Inferior parietal cortex (tissue), 1 donor: ENCODE measurements at regions not wholly inside any gene's neighbourhood (a gene's known extent, or its start where the extent isn't known, plus 50 kb on each side); places are given as distances from the start of the nearest gene placed in this dataset.
"Not testable (repeated sequence)": the region's sequence is repeated elsewhere in the genome, so short reads cannot be mapped to it uniquely, and the experiment has no call there.

Source experiments
- DNase-seq: peaks from one replicate; pipeline ENCODE4 v3.0.0-alpha.2; 2016; ENCODE audit errors: extremely low spot score

GRCh38 chr3:30328935-30329334 is 277.5 kb upstream of the TGFBR2 start:
- not testable (repeated sequence) for DNase-seq

- DNase-seq, result no peak
Observed at GRCh38 chr3:30331519-30331918, 274.9 kb upstream of the TGFBR2 start.

- no peak for DNase-seq
Observed at GRCh38 chr3:30332196-30333021, 274.0 kb upstream of the TGFBR2 start.

GRCh38 chr3:30333143-30333542 is 273.3 kb upstream of the TGFBR2 start:
- no peak for DNase-seq

DNA sequence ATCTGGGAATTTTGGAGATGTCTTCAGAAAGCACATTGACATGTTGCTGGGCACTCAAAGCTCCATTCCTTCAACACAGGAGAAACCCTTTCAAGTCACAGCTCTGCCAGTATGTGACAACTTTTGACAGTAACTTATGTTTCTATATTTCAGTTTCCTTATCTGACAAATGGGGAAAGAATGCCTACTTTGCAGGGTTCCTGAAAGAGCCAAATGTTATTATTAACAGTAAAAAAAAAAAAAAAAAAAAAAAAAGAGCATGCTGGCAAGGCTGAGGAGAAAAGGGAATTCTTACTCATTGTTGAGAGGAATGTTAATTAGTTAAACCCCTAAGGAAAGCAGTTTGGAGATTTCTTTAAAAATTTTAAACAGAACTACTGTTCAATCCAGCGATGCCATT is 272.5 kb upstream of the TGFBR2 start:
- DNase-seq, result no peak

- DNase-seq, result no peak
Observed at GRCh38 chr3:30340500-30340899, 265.9 kb upstream of the TGFBR2 start.

- no peak for DNase-seq
Observed at GRCh38 chr3:30341079-30341478, 265.3 kb upstream of the TGFBR2 start.

DNA sequence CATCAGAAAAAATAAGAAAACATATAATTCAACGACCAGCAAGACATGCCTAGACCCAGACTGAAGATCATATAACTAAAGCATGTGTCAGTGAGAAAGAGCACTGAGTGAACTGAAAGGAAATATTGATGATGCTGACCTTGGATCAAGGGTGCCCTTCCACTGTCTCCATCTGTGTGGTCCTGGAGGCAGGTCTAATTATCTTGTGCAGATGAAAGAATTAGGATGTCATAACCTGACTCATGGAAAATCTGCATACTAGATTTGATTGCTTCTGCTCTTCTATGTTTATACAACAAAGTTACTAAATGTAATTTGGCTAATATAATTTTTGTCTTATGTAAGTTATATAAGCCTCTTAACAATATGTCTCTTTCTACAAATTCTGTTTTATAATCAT is 264.6 kb upstream of the TGFBR2 start:
- DNase-seq, result no peak

GRCh38 chr3:30342318-30343060 is 263.9 kb upstream of the TGFBR2 start:
- no peak for DNase-seq

GRCh38 chr3:30343067-30343831 is 263.2 kb upstream of the TGFBR2 start:
- DNase-seq, result no peak

- no peak for DNase-seq
Observed at GRCh38 chr3:30343861-30344260, 262.5 kb upstream of the TGFBR2 start.

DNA sequence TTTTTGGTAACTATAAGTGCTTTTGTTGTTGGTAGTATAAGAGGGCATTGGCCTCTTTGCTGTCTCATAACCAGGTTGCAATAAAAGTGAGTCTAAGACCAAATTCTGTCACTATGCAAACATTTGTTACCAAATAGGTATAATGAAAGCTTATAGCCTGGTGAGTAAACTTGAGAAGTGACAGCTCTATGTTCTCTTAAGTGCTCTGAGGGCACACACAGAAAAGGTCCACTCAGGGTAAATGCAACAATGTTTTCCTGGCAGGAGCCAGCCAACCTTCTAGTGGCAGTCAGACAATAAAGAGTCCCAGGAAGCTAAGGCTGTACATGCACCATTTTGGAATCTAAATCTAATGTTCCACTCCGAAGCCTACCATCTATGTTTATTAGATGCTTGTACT is 262.1 kb upstream of the TGFBR2 start:
- no peak for DNase-seq

DNA sequence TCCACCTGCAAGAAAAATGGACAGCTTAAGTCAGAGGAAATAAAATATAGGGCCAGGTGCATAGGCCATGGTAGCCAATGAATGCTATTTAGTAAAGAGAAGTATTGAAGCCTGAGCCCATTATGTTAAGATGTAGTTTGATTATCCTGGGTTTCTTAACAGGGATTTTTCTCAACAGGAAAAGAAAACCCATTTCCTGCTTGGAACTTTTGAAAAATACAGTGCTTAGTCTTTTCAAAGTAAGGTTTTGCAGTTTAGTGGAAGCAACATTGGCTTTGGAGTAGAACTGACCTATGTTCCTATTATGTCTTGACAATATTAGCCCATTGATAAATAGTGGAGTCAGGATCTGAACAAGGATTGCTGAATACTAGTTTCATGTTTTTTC is 259.5 kb upstream of the TGFBR2 start:
- DNase-seq, result no peak

DNA sequence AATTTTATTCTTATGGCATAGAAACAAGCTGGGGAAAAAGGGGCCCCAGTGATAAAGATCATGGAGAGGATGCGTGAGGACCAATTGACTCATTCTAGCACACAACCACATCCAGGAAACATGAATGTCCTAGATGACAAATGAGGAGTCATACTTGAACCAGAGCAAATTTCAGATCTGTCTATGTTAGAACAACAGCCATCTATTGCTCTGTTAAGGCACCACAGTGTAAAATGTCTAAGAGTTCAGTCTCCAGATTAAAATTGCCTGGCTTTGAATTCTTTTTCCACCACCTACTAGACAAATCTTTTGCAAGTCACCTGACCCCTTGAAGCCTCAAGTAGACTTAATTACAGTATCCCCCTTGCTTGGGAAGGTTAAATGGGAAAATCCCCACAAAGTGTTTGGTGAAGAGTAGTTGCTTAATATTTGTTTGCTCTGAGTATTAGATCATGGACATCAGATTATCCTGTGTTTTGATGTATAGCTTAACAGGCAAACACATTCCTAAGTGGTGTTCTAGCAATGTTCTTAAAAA is 258.7 kb upstream of the TGFBR2 start:
- no peak for DNase-seq

DNA sequence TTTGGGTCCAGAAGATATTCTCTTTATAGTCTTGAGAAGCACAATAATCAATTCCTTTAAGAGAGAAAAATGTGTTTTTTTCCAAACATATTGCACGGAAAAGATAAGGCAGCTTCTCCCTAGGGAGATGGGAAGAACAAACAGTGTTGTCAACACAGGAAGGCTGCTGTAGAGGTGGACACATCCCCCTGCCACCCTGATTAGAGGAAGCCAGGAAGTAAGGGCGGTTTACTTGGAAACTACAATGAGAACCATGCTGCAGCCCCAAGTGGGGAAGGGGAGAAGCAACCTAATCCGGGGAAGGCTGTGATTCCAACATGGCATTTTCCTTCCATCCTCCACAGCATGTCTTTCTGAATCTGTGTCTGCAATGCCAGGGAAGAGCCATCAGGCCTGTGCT is 256.9 kb upstream of the TGFBR2 start:
- DNase-seq, result no peak

DNA sequence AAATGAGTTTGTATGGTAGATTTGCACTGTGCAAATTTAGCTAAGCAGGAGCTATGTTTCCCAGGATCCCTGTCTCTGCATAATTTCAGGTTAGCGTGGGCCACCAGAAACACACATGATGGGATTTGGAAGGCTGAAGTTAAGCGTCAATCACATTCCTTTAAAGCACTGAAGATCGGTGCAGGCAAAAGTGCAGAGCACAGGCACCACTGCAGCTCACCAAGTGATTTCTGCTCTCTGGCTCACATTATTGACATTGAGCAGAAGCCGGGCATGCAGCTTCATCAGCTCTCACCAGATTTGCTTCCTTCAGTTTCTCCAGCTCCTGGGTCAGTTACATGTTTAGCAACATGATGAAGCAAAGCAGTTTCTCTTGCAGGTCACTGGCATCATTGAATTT is 256.4 kb upstream of the TGFBR2 start:
- DNase-seq, result no peak

GRCh38 chr3:30350901-30351300 is 255.5 kb upstream of the TGFBR2 start:
- no peak for DNase-seq

- no peak for DNase-seq
Observed at GRCh38 chr3:30352410-30353318, 253.7 kb upstream of the TGFBR2 start.

GRCh38 chr3:30353711-30354467 is 252.5 kb upstream of the TGFBR2 start:
- DNase-seq, result no peak

GRCh38 chr3:30354513-30354912 is 251.9 kb upstream of the TGFBR2 start:
- DNase-seq, result no peak
